ENCODE measurements at regions not wholly inside any gene's neighbourhood (a gene's known extent, or its start where the extent isn't known, plus 50 kb on each side); places are given as distances from the start of the nearest gene placed in this dataset.

GRCh38 chr1:5098981-5099385, 444.6 kb downstream of the AJAP1 start:
- Histone ChIP-seq H3F3A (ENCODE audit: low read depth) (peaks cover 19% of the 10 kb centered on the region), H3K79me2 (ENCODE audit: low read depth) (no peaks in the 10 kb centered on the region), H3K36me3 (peaks cover 7% of the 10 kb centered on the region), H4K20me1 (ENCODE audit: low read depth) (no peaks in the 10 kb centered on the region), H3K4me1 (peaks cover 12% of the 10 kb centered on the region), H3K9me3 (ENCODE audit: low read depth) (peaks cover 13% of the 10 kb centered on the region), H3K27me3 (no peaks in the 10 kb centered on the region), H3K4me3 (no peak overlapping the region), H3K27ac (peak overlapping the region; percentile 78), H3K9ac (no peak overlapping the region), H2AFZ (replicated peaks) (peak overlapping the region; percentile 57), H3K4me2 (peak overlapping the region; percentile 14)
- TF ChIP-seq EZH2phosphoT487 (IDR thresholded peaks at IDR 0.05): no peak
- no peak for TF ChIP-seq CTCF (IDR thresholded peaks at IDR 0.05)
- H3K27ac Mint-ChIP-seq: no peak overlapping the region
- peaks cover 13% of the 10 kb centered on the region for H3K9me3 Mint-ChIP-seq
- no peaks in the 10 kb centered on the region for H3K36me3 Mint-ChIP-seq
- peaks cover 3% of the 10 kb centered on the region for H3K27me3 Mint-ChIP-seq (ENCODE audit: insufficient read depth, low read depth)
- H3K4me1 Mint-ChIP-seq: peaks cover 12% of the 10 kb centered on the region
- peak; percentile 47 for DNase-seq (ENCODE audit: low spot score)
- no peak overlapping the region for H3K4me3 Mint-ChIP-seq

- peaks cover 30% of the 10 kb centered on the region for H3K9me3 ChIP-seq (ENCODE audit: low read depth)
- H3K27ac Mint-ChIP-seq: no peak overlapping the region
Observed at GRCh38 chr1:5093042-5093441, 438.6 kb downstream of the AJAP1 start.

GRCh38 chr1:5084676-5085075, 430.3 kb downstream of the AJAP1 start:
- Histone ChIP-seq H3K36me3 (no peaks in the 10 kb centered on the region), H3K27me3 (no peaks in the 10 kb centered on the region), H3K9ac (no peak overlapping the region), H3K9me3 (ENCODE audit: low read depth) (no peaks in the 10 kb centered on the region), H3K27ac (no peak overlapping the region), H3K4me2 (no peak overlapping the region), H3K4me3 (no peak overlapping the region), H3K4me1 (no peaks in the 10 kb centered on the region), H2AFZ (replicated peaks) (no peak overlapping the region), H4K20me1 (ENCODE audit: low read depth) (no peaks in the 10 kb centered on the region), H3K79me2 (ENCODE audit: low read depth) (no peaks in the 10 kb centered on the region), H3F3A (ENCODE audit: low read depth) (no peaks in the 10 kb centered on the region)
- Mint-ChIP-seq H3K9me3 (no peaks in the 10 kb centered on the region), H3K4me1 (no peaks in the 10 kb centered on the region), H3K27me3 (ENCODE audit: insufficient read depth, low read depth) (peaks cover 5% of the 10 kb centered on the region), H3K4me3 (no peak overlapping the region), H3K27ac (no peak overlapping the region), H3K36me3 (no peaks in the 10 kb centered on the region)
- DNase-seq (ENCODE audit: low spot score): no peak
- no peak for TF ChIP-seq EZH2 (IDR thresholded peaks at IDR 0.05)

More at GRCh38 chr1:5093042-5093441, 438.6 kb downstream of the AJAP1 start:
- no peak for TF ChIP-seq EZH2phosphoT487 (IDR thresholded peaks at IDR 0.05)
- TF ChIP-seq CTCF (IDR thresholded peaks at IDR 0.05): no peak
- no peak for TF ChIP-seq EZH2 (IDR thresholded peaks at IDR 0.05)
- peaks cover 24% of the 10 kb centered on the region for H3K9me3 Mint-ChIP-seq
- H3F3A ChIP-seq (ENCODE audit: low read depth): no peaks in the 10 kb centered on the region
- no peaks in the 10 kb centered on the region for H3K36me3 Mint-ChIP-seq
- no peaks in the 10 kb centered on the region for H3K4me1 ChIP-seq
- no peaks in the 10 kb centered on the region for H4K20me1 ChIP-seq (ENCODE audit: low read depth)
- H2AFZ ChIP-seq (replicated peaks): no peak overlapping the region
- no peak overlapping the region for H3K27ac ChIP-seq
- H3K4me2 ChIP-seq: no peak overlapping the region
- no peaks in the 10 kb centered on the region for H3K27me3 ChIP-seq
- no peak overlapping the region for H3K4me3 ChIP-seq
- no peaks in the 10 kb centered on the region for H3K79me2 ChIP-seq (ENCODE audit: low read depth)
- peaks cover 5% of the 10 kb centered on the region for H3K27me3 Mint-ChIP-seq (ENCODE audit: insufficient read depth, low read depth)
- peaks cover 2% of the 10 kb centered on the region for H3K4me1 Mint-ChIP-seq
- H3K4me3 Mint-ChIP-seq: no peak overlapping the region
- no peak for DNase-seq (ENCODE audit: low spot score)
- no peak overlapping the region for H3K9ac ChIP-seq
- H3K36me3 ChIP-seq: peaks cover 13% of the 10 kb centered on the region

- Histone ChIP-seq H3F3A (ENCODE audit: low read depth) (no peaks in the 10 kb centered on the region), H3K27ac (no peak overlapping the region), H3K4me2 (no peak overlapping the region), H3K4me3 (no peak overlapping the region), H2AFZ (replicated peaks) (no peak overlapping the region), H3K27me3 (no peaks in the 10 kb centered on the region), H3K9ac (no peak overlapping the region), H3K4me1 (peaks cover 7% of the 10 kb centered on the region), H3K79me2 (ENCODE audit: low read depth) (no peaks in the 10 kb centered on the region), H3K9me3 (ENCODE audit: low read depth) (no peaks in the 10 kb centered on the region), H3K36me3 (no peaks in the 10 kb centered on the region), H4K20me1 (ENCODE audit: low read depth) (no peaks in the 10 kb centered on the region)
- Mint-ChIP-seq H3K27ac (no peak overlapping the region), H3K4me1 (peaks cover 9% of the 10 kb centered on the region), H3K9me3 (peaks cover 3% of the 10 kb centered on the region), H3K27me3 (ENCODE audit: insufficient read depth, low read depth) (no peaks in the 10 kb centered on the region), H3K4me3 (no peak overlapping the region), H3K36me3 (no peaks in the 10 kb centered on the region)
- TF ChIP-seq EZH2 (IDR thresholded peaks at IDR 0.05): no peak
- no peak for TF ChIP-seq CTCF (IDR thresholded peaks at IDR 0.05)
- no peak for TF ChIP-seq EZH2phosphoT487 (IDR thresholded peaks at IDR 0.05)
- no peak for DNase-seq (ENCODE audit: low spot score)
Observed at GRCh38 chr1:5067246-5067645, 412.8 kb downstream of the AJAP1 start.

All from neural progenitor cell (in vitro differentiated cells).